ENCODE measurements at regions not wholly inside any gene's neighbourhood (a gene's known extent, or its start where the extent isn't known, plus 50 kb on each side); places are given as distances from the start of the nearest gene placed in this dataset.

DNA sequence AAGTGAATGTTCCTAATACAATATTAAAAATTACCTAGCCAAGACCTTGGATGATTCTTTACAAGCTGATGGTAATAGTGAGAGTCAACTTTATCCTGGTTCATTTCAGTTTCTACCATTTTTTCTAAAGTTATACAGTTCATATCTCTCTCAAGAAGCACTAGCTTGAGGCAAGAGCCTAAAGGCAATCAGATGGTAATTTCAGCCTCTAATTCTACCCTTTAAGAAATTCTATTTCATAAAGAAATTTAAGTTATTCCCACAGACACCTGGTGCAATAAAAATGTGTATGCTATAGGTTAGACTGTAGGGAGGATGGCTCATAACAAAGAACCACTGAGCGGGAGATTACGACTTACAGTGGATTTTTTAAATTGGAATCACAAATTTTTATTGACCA lies 984.2 kb upstream of the ADGRL3 start:
- TF ChIP-seq, protein P1, sequence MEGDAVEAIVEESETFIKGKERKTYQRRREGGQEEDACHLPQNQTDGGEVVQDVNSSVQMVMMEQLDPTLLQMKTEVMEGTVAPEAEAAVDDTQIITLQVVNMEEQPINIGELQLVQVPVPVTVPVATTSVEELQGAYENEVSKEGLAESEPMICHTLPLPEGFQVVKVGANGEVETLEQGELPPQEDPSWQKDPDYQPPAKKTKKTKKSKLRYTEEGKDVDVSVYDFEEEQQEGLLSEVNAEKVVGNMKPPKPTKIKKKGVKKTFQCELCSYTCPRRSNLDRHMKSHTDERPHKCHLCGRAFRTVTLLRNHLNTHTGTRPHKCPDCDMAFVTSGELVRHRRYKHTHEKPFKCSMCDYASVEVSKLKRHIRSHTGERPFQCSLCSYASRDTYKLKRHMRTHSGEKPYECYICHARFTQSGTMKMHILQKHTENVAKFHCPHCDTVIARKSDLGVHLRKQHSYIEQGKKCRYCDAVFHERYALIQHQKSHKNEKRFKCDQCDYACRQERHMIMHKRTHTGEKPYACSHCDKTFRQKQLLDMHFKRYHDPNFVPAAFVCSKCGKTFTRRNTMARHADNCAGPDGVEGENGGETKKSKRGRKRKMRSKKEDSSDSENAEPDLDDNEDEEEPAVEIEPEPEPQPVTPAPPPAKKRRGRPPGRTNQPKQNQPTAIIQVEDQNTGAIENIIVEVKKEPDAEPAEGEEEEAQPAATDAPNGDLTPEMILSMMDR (conservative IDR thresholded peaks at IDR 0.05 in 1 of 2, IDR thresholded peaks at IDR 0.05 in 1 of 2; ENCODE audit: extremely low read depth in 1 of 2, insufficient read depth in 1 of 2, low read depth in 1 of 2, low read length in 2 of 2) = no peak
- no peak for TF ChIP-seq EZH2 (IDR thresholded peaks at IDR 0.05; ENCODE audit: borderline replicate concordance, low read length)

Measured in mammary epithelial cell (primary cell).